GM08714 (cell line): ENCODE measurements at regions not wholly inside any gene's neighbourhood (a gene's known extent, or its start where the extent isn't known, plus 50 kb on each side); places are given as distances from the start of the nearest gene placed in this dataset.
"Not testable (repeated sequence)": the region's sequence is repeated elsewhere in the genome, so short reads cannot be mapped to it uniquely, and the experiment has no call there.

Source experiments
- H3K4me3 ChIP-seq: fragments of 200-500 bp; sonication (Bioruptor generic); 2 replicates; pipeline ENCODE4 v1.5.1; 2014; ENCODE audit warnings: mild to moderate bottlenecking, low read length, inconsistent platforms
- ZNF274 ChIP-seq: IDR thresholded peaks from 2 replicates; pipeline ENCODE4 v1.6.1; 2012; ENCODE audit warnings: mild to moderate bottlenecking, low read depth, low read length

- H3K4me3 ChIP-seq, result no peak overlapping the region
- TF ChIP-seq ZNF274, result no peak
Observed at GRCh38 chr2:59871830-59872229, 681.6 kb downstream of the BCL11A start.

DNA sequence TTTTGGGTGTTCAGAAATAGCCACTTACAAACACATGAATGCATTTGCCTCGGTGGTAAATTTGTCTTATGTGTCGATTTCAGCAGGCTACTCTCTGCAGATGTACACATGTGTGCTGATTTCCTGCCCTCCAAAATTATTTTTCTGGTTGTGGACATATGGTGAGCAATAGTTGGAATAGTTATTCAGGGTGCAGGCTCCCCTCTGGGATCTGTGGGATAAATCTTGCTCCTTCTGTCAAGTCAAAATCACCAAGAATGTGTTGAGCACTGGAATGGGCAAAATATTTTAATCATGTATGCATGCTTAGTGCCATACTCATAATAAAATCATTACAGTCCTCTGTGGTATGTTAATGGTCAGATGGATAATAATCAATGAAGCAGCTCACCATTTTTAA is 684.5 kb downstream of the BCL11A start:
- no peak overlapping the region for H3K4me3 ChIP-seq
- no peak for TF ChIP-seq ZNF274

- H3K4me3 ChIP-seq, result no peak overlapping the region
- no peak for TF ChIP-seq ZNF274
Observed at GRCh38 chr2:59866436-59866835, 687.0 kb downstream of the BCL11A start.

GRCh38 chr2:59858540-59858939 is 694.9 kb downstream of the BCL11A start:
- TF ChIP-seq ZNF274, result no peak
- no peak overlapping the region for H3K4me3 ChIP-seq

GRCh38 chr2:59857109-59857508 is 696.3 kb downstream of the BCL11A start:
- no peak overlapping the region for H3K4me3 ChIP-seq
- no peak for TF ChIP-seq ZNF274

DNA sequence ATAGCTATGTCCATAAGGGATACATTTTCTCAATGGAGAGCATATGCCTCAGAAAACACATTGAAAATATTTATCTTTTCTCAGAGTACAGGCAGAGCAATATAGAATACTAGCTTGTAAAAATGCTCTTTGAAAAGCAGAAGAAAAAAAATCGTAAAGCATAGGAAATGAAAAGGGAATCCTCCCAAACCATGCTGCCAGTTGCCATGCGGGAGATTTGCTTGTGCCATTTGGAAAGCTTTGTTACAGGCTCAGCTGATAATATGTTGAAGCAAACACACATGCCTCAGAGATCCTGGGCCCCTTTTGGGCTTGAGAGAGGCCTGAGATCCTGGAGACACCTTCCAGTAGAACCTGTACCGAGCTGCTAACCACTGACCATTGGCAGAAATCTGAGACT is 697.1 kb downstream of the BCL11A start:
- TF ChIP-seq ZNF274, result no peak
- no peak overlapping the region for H3K4me3 ChIP-seq

- H3K4me3 ChIP-seq, result no peak overlapping the region
- TF ChIP-seq ZNF274, result no peak
Observed at GRCh38 chr2:59853032-59853431, 700.4 kb downstream of the BCL11A start.

- TF ChIP-seq ZNF274, result no peak
- H3K4me3 ChIP-seq, result no peak overlapping the region
Observed at GRCh38 chr2:59851836-59852475, 701.5 kb downstream of the BCL11A start.

- TF ChIP-seq ZNF274, result no peak
- H3K4me3 ChIP-seq, result no peak overlapping the region
Observed at GRCh38 chr2:59850554-59850953, 702.9 kb downstream of the BCL11A start.

DNA sequence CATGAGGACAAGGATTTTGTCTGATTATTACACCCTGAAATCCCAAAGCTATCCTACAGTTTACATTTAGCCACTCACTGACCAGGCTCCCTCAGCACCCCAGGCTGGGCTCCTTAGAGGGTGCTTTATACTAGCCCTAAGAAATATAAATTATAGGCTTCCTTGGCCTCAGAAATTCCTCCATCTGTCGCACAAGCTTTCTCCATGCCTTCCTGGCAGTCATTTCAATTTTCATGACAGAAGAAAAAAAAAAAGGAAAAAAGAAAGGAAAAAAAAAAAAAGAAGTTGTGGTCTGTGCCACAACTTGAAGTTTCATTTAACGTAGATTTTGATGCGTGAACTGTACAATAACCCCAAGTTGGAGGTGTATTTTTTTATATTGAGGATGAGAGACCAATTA is 719.5 kb downstream of the BCL11A start:
- H3K4me3 ChIP-seq, result no peak overlapping the region
- no peak for TF ChIP-seq ZNF274

GRCh38 chr2:59830601-59831000 is 722.9 kb downstream of the BCL11A start:
- H3K4me3 ChIP-seq, result no peak overlapping the region
- no peak for TF ChIP-seq ZNF274

DNA sequence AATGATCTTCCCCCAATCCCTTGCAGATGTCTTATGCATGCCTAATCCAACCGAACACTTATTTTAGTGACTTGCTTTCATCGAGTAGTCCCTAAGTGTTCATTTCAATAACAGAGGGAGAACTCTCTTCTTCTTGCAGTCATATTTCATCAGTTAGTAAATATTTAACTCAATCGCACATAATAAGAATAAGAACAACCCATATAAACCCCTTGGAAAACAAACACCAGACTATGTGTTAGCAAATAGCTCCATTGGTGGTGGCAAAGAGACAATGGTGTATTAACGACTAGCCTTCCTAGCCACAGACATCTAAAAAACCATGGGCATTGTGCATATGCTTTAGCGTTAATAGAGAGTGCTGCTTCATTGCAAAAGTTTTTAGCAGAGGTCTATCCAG is 725.8 kb downstream of the BCL11A start:
- TF ChIP-seq ZNF274, result no peak
- no peak overlapping the region for H3K4me3 ChIP-seq

GRCh38 chr2:59826177-59826576 is 727.3 kb downstream of the BCL11A start:
- no peak for TF ChIP-seq ZNF274
- H3K4me3 ChIP-seq, result no peak overlapping the region

- H3K4me3 ChIP-seq, result no peak overlapping the region
- TF ChIP-seq ZNF274, result no peak
Observed at GRCh38 chr2:59824314-59824713, 729.1 kb downstream of the BCL11A start.

DNA sequence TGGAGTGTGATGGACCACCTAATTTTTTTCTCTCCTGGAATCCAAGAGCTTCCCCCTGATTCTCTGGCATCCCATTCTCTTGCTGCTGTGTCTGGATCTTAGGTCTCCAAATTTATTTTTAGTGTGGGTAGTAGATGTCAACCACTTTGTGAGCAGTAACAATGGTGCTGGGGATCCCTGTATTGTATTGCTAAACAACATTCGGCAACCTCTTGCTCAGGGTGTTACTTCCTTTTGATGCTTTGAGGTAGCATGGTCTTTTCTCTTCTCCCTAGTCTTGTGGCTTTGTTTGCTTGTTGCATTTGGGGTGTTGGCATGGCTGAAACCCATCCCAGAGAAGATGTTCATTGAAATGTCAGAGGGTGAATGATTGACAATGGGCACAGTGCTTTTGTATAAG is 737.4 kb downstream of the BCL11A start:
- H3K4me3 ChIP-seq, result no peak overlapping the region
- no peak for TF ChIP-seq ZNF274

- not testable (repeated sequence) for H3K4me3 ChIP-seq
Observed at GRCh38 chr2:59810283-59810682, 743.2 kb downstream of the BCL11A start.
